Peyer's patch (tissue), 4 donors: ENCODE measurements at regions not wholly inside any gene's neighbourhood (a gene's known extent, or its start where the extent isn't known, plus 50 kb on each side); places are given as distances from the start of the nearest gene placed in this dataset.

Source experiments
- DNase-seq, 3 donors: peaks; one replicate each; pipeline ENCODE4 v3.0.0-alpha.2; 2017 to 2019
- H3K27ac ChIP-seq, 4 donors: fragments of 200-600 bp; sonication (generic); one replicate each; pipeline ENCODE4 v1.5.1; 2016 to 2019
- H3K27me3 ChIP-seq, 2 donors: fragments of 200-600 bp; sonication (generic); one replicate each; pipeline ENCODE4 v1.5.1; 2019
- H3K36me3 ChIP-seq, 3 donors: fragments of 200-600 bp; sonication (generic); one replicate each; pipeline ENCODE4 v1.5.1; 2016 to 2019
- H3K4me1 ChIP-seq, 4 donors: fragments of 200-600 bp; sonication (generic); one replicate each; pipeline ENCODE4 v1.5.1; 2016 to 2019
- H3K4me3 ChIP-seq, 4 donors: fragments of 200-600 bp; sonication (generic); 1 replicate in 3 of 4; 2 replicates in 1 of 4; pipeline ENCODE4 v1.5.1; 2016 to 2019; ENCODE audit warnings: mild to moderate bottlenecking in 1 of 4
- H3K9me3 ChIP-seq, 4 donors: fragments of 200-600 bp; sonication (generic); one replicate each; pipeline ENCODE4 v1.5.1; 2016 to 2019; ENCODE audit warnings: mild to moderate bottlenecking in 1 of 4
- CTCF ChIP-seq, 6 experiments: fragments of 450-650 bp in 4 of 6; fragments of 200-600 bp in 2 of 6; sonication (generic) in 1 of 6; IDR thresholded peaks; one replicate each; pipeline ENCODE4 v1.5.1; 2017 to 2019; ENCODE audit warnings: antibody characterized with exemption in 6 of 6, mild to moderate bottlenecking in 3 of 6, moderate library complexity in 1 of 6
- POLR2A ChIP-seq, 2 donors: fragments of 450-650 bp; IDR thresholded peaks; one replicate each; pipeline ENCODE4 v1.5.1; 2017; ENCODE audit warnings: antibody characterized with exemption in 2 of 2, mild to moderate bottlenecking in 2 of 2, moderate library complexity in 2 of 2

- Histone ChIP-seq H3K4me3 (no peak overlapping the region), H3K36me3 (no peaks in the 10 kb centered on the region), H3K27me3 (no peaks in the 10 kb centered on the region), H3K4me1 (no peaks in the 10 kb centered on the region), H3K9me3 (no peaks in the 10 kb centered on the region), H3K27ac (no peak overlapping the region)
- DNase-seq = no peak
- no peak for TF ChIP-seq POLR2A (IDR thresholded peaks at IDR 0.05)
- TF ChIP-seq CTCF (IDR thresholded peaks at IDR 0.05) = no peak
Measured at GRCh38 chr6:155687645-155688044, 232.0 kb upstream of the NOX3 start.

GRCh38 chr6:155684416-155685196, 229.0 kb upstream of the NOX3 start:
- TF ChIP-seq POLR2A (IDR thresholded peaks at IDR 0.05) = no peak
- no peak overlapping the region for H3K4me3 ChIP-seq
- H3K27me3 ChIP-seq = no peaks in the 10 kb centered on the region
- no peak for DNase-seq
- H3K36me3 ChIP-seq = no peaks in the 10 kb centered on the region
- H3K9me3 ChIP-seq = no peaks in the 10 kb centered on the region
- H3K4me1 ChIP-seq = no peaks in the 10 kb centered on the region
- no peak overlapping the region for H3K27ac ChIP-seq

GRCh38 chr6:155678361-155678760, 222.7 kb upstream of the NOX3 start:
- TF ChIP-seq POLR2A (IDR thresholded peaks at IDR 0.05) (no peak), CTCF (IDR thresholded peaks at IDR 0.05) (no peak)
- no peak overlapping the region for H3K27ac ChIP-seq
- no peaks in the 10 kb centered on the region for H3K36me3 ChIP-seq
- H3K27me3 ChIP-seq = no peaks in the 10 kb centered on the region
- no peak overlapping the region for H3K4me3 ChIP-seq
- H3K9me3 ChIP-seq = no peaks in the 10 kb centered on the region
- no peak for DNase-seq
- H3K4me1 ChIP-seq = no peaks in the 10 kb centered on the region

- no peaks in the 10 kb centered on the region for H3K9me3 ChIP-seq
- no peak for TF ChIP-seq POLR2A (IDR thresholded peaks at IDR 0.05)
- TF ChIP-seq CTCF (IDR thresholded peaks at IDR 0.05) = no peak
- no peak overlapping the region for H3K4me3 ChIP-seq
- H3K36me3 ChIP-seq = no peaks in the 10 kb centered on the region
- H3K27ac ChIP-seq = no peak overlapping the region
- H3K4me1 ChIP-seq = no peaks in the 10 kb centered on the region
- no peaks in the 10 kb centered on the region for H3K27me3 ChIP-seq
- DNase-seq = no peak
Measured at GRCh38 chr6:155676346-155676745, 220.7 kb upstream of the NOX3 start.

GRCh38 chr6:155670655-155671054, 215.0 kb upstream of the NOX3 start:
- DNase-seq = no peak
- Histone ChIP-seq H3K36me3 (no peaks in the 10 kb centered on the region), H3K4me3 (no peak overlapping the region), H3K27me3 (no peaks in the 10 kb centered on the region), H3K9me3 (no peaks in the 10 kb centered on the region), H3K4me1 (no peaks in the 10 kb centered on the region), H3K27ac (no peak overlapping the region)
- TF ChIP-seq CTCF (IDR thresholded peaks at IDR 0.05) (no peak), POLR2A (IDR thresholded peaks at IDR 0.05) (no peak)

- Histone ChIP-seq H3K4me3 (no peak overlapping the region), H3K27me3 (no peaks in the 10 kb centered on the region), H3K4me1 (no peaks in the 10 kb centered on the region), H3K36me3 (no peaks in the 10 kb centered on the region), H3K27ac (no peak overlapping the region), H3K9me3 (no peaks in the 10 kb centered on the region)
- TF ChIP-seq CTCF (IDR thresholded peaks at IDR 0.05) (no peak), POLR2A (IDR thresholded peaks at IDR 0.05) (no peak)
- no peak for DNase-seq
Measured at GRCh38 chr6:155660251-155660977, 204.8 kb upstream of the NOX3 start.
